ENCODE measurements at regions not wholly inside any gene's neighbourhood (a gene's known extent, or its start where the extent isn't known, plus 50 kb on each side); places are given as distances from the start of the nearest gene placed in this dataset.
"Not testable (repeated sequence)": the region's sequence is repeated elsewhere in the genome, so short reads cannot be mapped to it uniquely, and the experiment has no call there.

- peaks cover under 1% of the 10 kb centered on the region for H3K36me3 Mint-ChIP-seq
- no peaks in the 10 kb centered on the region for H3K27me3 Mint-ChIP-seq
- DNase-seq = no peak
- CTCF ChIA-PET = no interaction called here
- H3K9me3 Mint-ChIP-seq = peaks cover 7% of the 10 kb centered on the region
- no peak overlapping the region for H3K4me3 Mint-ChIP-seq
- no peak overlapping the region for H3K27ac Mint-ChIP-seq
- peaks cover 2% of the 10 kb centered on the region for H3K4me1 Mint-ChIP-seq
These were observed 113.3 kb upstream of the C1GALT1C1 start for GRCh38 chrX:120742946-120743665.

- CTCF ChIA-PET = interaction anchor here (0.9 to 1.0 kb wide), 2 partner anchors 9 to 11 kb away, joined by 3 to 4 read pairs; no protein-coding TSS in a partner anchor
These were observed 111.6 kb upstream of the C1GALT1C1 start for GRCh38 chrX:120741452-120741851.

GRCh38 chrX:120740072-120740471, 110.2 kb upstream of the C1GALT1C1 start:
- CTCF ChIA-PET = no interaction called here
- Mint-ChIP-seq H3K27me3 (no peaks in the 10 kb centered on the region), H3K4me1 (no peaks in the 10 kb centered on the region), H3K36me3 (no peaks in the 10 kb centered on the region), H3K4me3 (no peak overlapping the region), H3K9me3 (peaks cover 4% of the 10 kb centered on the region), H3K27ac (no peak overlapping the region)
- DNase-seq = no peak

More at GRCh38 chrX:120741452-120741851, 111.6 kb upstream of the C1GALT1C1 start:
- DNase-seq = no peak
- H3K27me3 Mint-ChIP-seq = no peaks in the 10 kb centered on the region
- no peak overlapping the region for H3K27ac Mint-ChIP-seq
- no peaks in the 10 kb centered on the region for H3K4me1 Mint-ChIP-seq
- peaks cover 7% of the 10 kb centered on the region for H3K9me3 Mint-ChIP-seq
- no peaks in the 10 kb centered on the region for H3K36me3 Mint-ChIP-seq
- H3K4me3 Mint-ChIP-seq = no peak overlapping the region

DNA sequence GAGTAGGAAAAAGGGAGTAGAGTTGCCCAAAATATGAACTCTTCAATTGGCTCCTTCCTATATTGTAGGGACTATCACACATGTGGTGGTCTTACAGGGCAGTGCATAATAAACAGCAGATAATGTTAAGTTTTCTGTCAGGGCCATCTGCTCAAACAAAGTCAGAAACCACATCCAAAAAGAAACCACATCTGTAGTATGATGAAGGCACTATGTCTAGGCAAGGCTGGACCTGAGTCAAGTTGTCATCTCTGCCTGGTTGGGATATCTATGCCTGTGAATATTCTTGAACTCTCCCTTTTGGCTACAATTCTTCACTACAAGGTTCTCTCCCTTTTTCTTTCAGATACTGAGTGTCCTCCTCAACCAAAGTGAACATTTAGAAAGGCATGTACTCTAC, 109.4 kb upstream of the C1GALT1C1 start:
- DNase-seq = no peak
- Mint-ChIP-seq H3K4me1 (no peaks in the 10 kb centered on the region), H3K4me3 (no peak overlapping the region), H3K9me3 (no peaks in the 10 kb centered on the region), H3K27ac (no peak overlapping the region), H3K36me3 (no peaks in the 10 kb centered on the region), H3K27me3 (no peaks in the 10 kb centered on the region)
- CTCF ChIA-PET = no interaction called here

DNA sequence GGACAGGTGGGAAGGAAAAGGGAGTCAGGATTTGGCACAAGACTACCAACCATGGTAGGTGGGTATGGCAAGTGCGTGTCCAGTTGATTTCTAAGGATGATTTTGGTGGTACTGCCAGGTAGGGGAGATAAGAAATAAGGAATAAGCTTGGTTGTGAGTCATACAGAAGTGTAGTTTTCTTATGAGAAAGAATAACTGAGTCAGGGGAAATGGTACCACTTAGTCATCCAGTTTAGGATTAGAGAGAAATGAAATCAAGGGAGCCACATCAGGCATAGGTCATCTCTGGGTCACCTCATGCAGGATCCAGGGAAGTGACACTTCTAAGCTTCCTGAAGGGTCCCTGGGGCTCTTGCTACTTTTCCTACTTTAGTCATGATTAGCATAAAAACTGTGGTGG, 107.1 kb upstream of the C1GALT1C1 start:
- DNase-seq = no peak
- no peaks in the 10 kb centered on the region for H3K9me3 Mint-ChIP-seq
- H3K27me3 Mint-ChIP-seq = no peaks in the 10 kb centered on the region
- no peaks in the 10 kb centered on the region for H3K4me1 Mint-ChIP-seq
- CTCF ChIA-PET = interaction anchor here (1.2 kb wide), 1 partner anchor 14 kb away, joined by 6 read pairs; no protein-coding TSS in a partner anchor
- no peak overlapping the region for H3K27ac Mint-ChIP-seq
- H3K4me3 Mint-ChIP-seq = no peak overlapping the region
- no peaks in the 10 kb centered on the region for H3K36me3 Mint-ChIP-seq

DNA sequence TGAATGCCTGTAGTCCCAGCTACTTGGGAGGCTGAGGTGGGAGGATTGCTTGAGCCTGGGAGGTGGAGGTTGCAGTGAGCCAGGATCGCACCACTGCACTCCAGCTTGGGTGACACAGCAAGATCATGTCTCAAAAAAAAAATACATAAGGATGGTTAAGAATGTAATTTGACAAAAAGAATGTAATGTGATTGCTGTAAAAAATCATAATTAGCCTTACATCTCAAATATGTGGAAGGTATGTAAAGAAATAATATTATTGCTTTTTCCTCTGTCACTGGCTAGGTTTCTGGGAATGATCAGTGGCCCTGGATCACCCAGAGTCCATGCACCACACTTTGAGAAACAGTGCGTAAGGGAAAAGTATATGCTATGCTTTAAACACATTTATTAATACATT, 106.1 kb upstream of the C1GALT1C1 start:
- H3K4me1 Mint-ChIP-seq = no peaks in the 10 kb centered on the region
- no peak for DNase-seq
- H3K9me3 Mint-ChIP-seq = no peaks in the 10 kb centered on the region
- CTCF ChIA-PET = no interaction called here
- H3K4me3 Mint-ChIP-seq = no peak overlapping the region
- H3K36me3 Mint-ChIP-seq = no peaks in the 10 kb centered on the region
- H3K27ac Mint-ChIP-seq = no peak overlapping the region
- no peaks in the 10 kb centered on the region for H3K27me3 Mint-ChIP-seq

- Mint-ChIP-seq H3K36me3 (no peaks in the 10 kb centered on the region), H3K4me3 (no peak overlapping the region), H3K9me3 (no peaks in the 10 kb centered on the region), H3K27ac (no peak overlapping the region), H3K27me3 (no peaks in the 10 kb centered on the region), H3K4me1 (no peaks in the 10 kb centered on the region)
- CTCF ChIA-PET = no interaction called here
- no peak for DNase-seq
These were observed 103.0 kb upstream of the C1GALT1C1 start for GRCh38 chrX:120732879-120733278.

GRCh38 chrX:120732461-120732860, 102.6 kb upstream of the C1GALT1C1 start:
- CTCF ChIA-PET = no interaction called here
- no peak for DNase-seq
- Mint-ChIP-seq H3K4me1 (no peaks in the 10 kb centered on the region), H3K27ac (no peak overlapping the region), H3K36me3 (no peaks in the 10 kb centered on the region), H3K27me3 (no peaks in the 10 kb centered on the region), H3K9me3 (no peaks in the 10 kb centered on the region), H3K4me3 (no peak overlapping the region)

- Mint-ChIP-seq H3K4me3 (no peak overlapping the region), H3K4me1 (no peaks in the 10 kb centered on the region), H3K9me3 (no peaks in the 10 kb centered on the region), H3K27ac (no peak overlapping the region), H3K27me3 (no peaks in the 10 kb centered on the region), H3K36me3 (no peaks in the 10 kb centered on the region)
- CTCF ChIA-PET = no interaction called here
- DNase-seq = no peak
These were observed 101.5 kb upstream of the C1GALT1C1 start for GRCh38 chrX:120731386-120731785.

DNA sequence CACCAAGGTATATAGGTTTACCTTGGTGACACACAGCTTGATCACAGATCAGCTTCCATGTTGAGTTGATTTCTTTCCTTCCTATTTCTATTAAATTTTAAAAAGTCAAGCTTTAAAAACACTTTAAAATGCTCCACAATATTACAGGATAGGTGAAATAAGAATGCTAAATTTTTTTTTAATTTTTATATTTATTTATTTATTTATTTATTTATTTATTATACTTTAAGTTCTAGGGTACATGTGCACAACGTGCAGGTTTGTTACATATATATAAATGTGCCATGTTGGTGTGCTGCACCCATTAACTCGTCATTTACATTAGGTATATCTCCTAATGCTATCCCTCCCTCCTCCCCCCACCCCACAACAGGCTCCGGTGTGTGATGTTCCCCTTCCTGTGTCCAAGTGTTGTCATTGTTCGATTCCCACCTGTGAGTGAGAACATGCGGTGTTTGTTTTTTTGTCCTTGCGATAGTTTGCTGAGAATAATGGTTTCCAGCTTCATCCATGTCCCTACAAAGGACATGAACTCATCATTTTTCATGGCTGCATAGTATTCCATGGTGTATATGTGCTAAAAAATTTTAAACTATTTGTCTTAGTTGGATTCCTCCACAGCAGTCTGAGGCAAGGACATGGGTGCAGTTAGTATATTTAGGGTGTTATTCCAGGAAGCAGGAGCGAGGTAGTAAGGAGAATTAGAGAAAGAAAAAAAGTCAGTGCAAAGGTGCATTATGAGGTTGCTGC, 99.8 kb upstream of the C1GALT1C1 start:
- H3K4me1 Mint-ChIP-seq, H3K27ac Mint-ChIP-seq, H3K9me3 Mint-ChIP-seq, H3K4me3 Mint-ChIP-seq, CTCF ChIA-PET, DNase-seq, H3K27me3 Mint-ChIP-seq, H3K36me3 Mint-ChIP-seq: not testable (repeated sequence)

- Mint-ChIP-seq H3K27me3 (no peaks in the 10 kb centered on the region), H3K9me3 (no peaks in the 10 kb centered on the region), H3K4me1 (no peaks in the 10 kb centered on the region), H3K27ac (no peak overlapping the region), H3K4me3 (no peak overlapping the region), H3K36me3 (no peaks in the 10 kb centered on the region)
- no peak for DNase-seq
- CTCF ChIA-PET = no interaction called here
These were observed 98.1 kb upstream of the C1GALT1C1 start for GRCh38 chrX:120727911-120728310.

DNA sequence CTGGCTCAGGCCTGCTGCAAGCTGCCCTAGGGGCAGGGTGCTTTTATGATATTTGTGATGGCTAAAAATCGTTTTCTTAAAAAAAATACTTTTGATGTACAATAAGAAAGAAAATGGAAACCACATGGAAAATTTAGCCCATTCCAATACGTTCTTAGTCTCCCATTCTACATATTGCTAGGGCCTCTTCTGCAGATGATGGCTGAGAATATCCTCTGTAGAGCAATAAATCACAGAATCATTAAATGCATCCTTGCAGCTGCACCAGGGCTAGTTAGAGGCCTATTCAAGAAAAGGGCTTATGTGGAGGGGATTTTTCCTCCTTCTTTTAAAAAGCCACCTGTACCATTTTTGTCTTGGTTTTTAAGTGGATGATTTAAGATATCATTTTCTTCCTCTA, 97.6 kb upstream of the C1GALT1C1 start:
- CTCF ChIA-PET = no interaction called here
- no peak overlapping the region for H3K4me3 Mint-ChIP-seq

DNA sequence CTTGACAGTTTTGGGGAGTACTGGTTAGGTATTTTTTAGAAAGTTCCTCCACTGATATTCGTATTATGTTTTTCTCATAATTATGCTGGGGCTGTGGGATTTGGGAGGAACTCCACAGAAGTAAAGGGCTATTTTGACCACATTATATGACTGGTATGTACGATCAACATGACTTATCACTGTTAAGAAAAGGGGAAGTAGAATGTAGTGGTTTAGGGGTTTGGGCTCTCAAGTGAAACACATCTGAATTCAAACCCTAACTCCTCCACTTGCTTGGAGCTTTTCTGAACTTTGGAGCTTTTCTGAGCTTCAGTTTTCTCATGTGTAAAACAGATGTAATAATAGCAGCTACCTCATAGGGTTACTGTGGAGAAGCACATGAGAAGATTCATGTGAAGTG, 96.4 kb upstream of the C1GALT1C1 start:
- CTCF ChIA-PET = no interaction called here

More for the DNA sequence above, 97.6 kb upstream of the C1GALT1C1 start:
- no peaks in the 10 kb centered on the region for H3K27me3 Mint-ChIP-seq
- H3K4me1 Mint-ChIP-seq = no peaks in the 10 kb centered on the region
- no peak overlapping the region for H3K27ac Mint-ChIP-seq
- no peaks in the 10 kb centered on the region for H3K9me3 Mint-ChIP-seq
- H3K36me3 Mint-ChIP-seq = no peaks in the 10 kb centered on the region
- no peak for DNase-seq

DNA sequence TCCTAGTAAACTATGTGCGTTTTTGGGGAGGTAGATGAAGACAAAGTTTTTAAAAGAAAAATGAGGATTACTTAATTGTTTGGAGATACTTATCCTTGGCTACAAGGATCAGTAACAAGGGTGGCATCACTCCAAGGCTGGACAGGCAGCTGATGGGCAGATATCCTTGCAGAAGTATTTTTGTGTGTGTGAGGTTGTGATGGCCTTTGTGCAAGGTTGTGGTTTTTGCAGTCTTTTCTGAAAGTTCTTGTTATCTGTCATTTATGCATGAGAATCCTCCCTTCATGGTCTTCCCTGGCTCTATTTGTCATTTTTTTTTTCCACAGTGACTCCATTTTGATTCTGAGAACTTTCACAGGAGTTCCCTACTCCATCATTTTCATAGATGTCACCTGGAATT, 96.0 kb upstream of the C1GALT1C1 start:
- CTCF ChIA-PET = no interaction called here
- Mint-ChIP-seq H3K27ac (no peak overlapping the region), H3K27me3 (no peaks in the 10 kb centered on the region), H3K9me3 (peaks cover 3% of the 10 kb centered on the region), H3K36me3 (no peaks in the 10 kb centered on the region), H3K4me1 (no peaks in the 10 kb centered on the region), H3K4me3 (no peak overlapping the region)
- DNase-seq = no peak

More for the DNA sequence above, 96.4 kb upstream of the C1GALT1C1 start:
- Mint-ChIP-seq H3K27ac (no peak overlapping the region), H3K4me1 (no peaks in the 10 kb centered on the region), H3K27me3 (no peaks in the 10 kb centered on the region), H3K36me3 (no peaks in the 10 kb centered on the region), H3K4me3 (no peak overlapping the region), H3K9me3 (peaks cover 3% of the 10 kb centered on the region)
- no peak for DNase-seq

- no peak for DNase-seq
- Mint-ChIP-seq H3K4me3 (no peak overlapping the region), H3K27ac (no peak overlapping the region), H3K36me3 (no peaks in the 10 kb centered on the region), H3K9me3 (peaks cover 3% of the 10 kb centered on the region), H3K4me1 (no peaks in the 10 kb centered on the region), H3K27me3 (no peaks in the 10 kb centered on the region)
- CTCF ChIA-PET = no interaction called here
These were observed 89.8 kb upstream of the C1GALT1C1 start for GRCh38 chrX:120719622-120720021.

Measured in activated naive CD4-positive, alpha-beta T cell treated with anti-CD3 and anti-CD28 coated beads, Interleukin-2, amount 10 ng/mL, durations not matched to agents 7 days and 5 days (primary cell).